ENCODE measurements at regions not wholly inside any gene's neighbourhood (a gene's known extent, or its start where the extent isn't known, plus 50 kb on each side); places are given as distances from the start of the nearest gene placed in this dataset.

GRCh38 chr2:51441786-51442185 is 409.9 kb upstream of the NRXN1 start:
- no peak for TF ChIP-seq POLR2A (IDR thresholded peaks at IDR 0.05)
- no peak for TF ChIP-seq CTCF (IDR thresholded peaks at IDR 0.05)

Data from lower leg skin (tissue), 3 donors.